HepG2 (cell line): ENCODE measurements at regions not wholly inside any gene's neighbourhood (a gene's known extent, or its start where the extent isn't known, plus 50 kb on each side); places are given as distances from the start of the nearest gene placed in this dataset.

Experiments
- EZH2 ChIP-seq: conservative IDR thresholded peaks from 2 replicates; pipeline ENCODE4 v1.6.1; 2012; ENCODE audit warnings: mild to moderate bottlenecking, low read depth, low read length, moderate library complexity
- FOXJ3 ChIP-seq: sonication (generic); formaldehyde crosslinking; IDR thresholded peaks from 2 replicates; pipeline ENCODE4 v1.4.0; 2020; ENCODE audit warnings: missing genetic modification reagents, mild to moderate bottlenecking, borderline replicate concordance
- POLR2AphosphoS2 ChIP-seq: IDR thresholded peaks from 2 replicates; pipeline ENCODE4 v1.6.1; 2011; ENCODE audit warnings: low read depth, low read length, improper control_type of control experiment
- RAD21 ChIP-seq: fragments of 450-650 bp; formaldehyde crosslinking; IDR thresholded peaks from 2 replicates; pipeline ENCODE4 v1.5.0; 2020; ENCODE audit warnings: mild to moderate bottlenecking
- SP2 ChIP-seq: sonication (generic); formaldehyde crosslinking; IDR thresholded peaks from 2 replicates; pipeline ENCODE4 v1.5.1; 2020; ENCODE audit warnings: mild to moderate bottlenecking, missing genetic modification reagents
- ZBTB1 ChIP-seq: sonication (generic); formaldehyde crosslinking; IDR thresholded peaks from 2 replicates; pipeline ENCODE4 v1.4.0; 2020; ENCODE audit warnings: missing genetic modification reagents, borderline replicate concordance
- ZNF761 ChIP-seq: sonication (generic); formaldehyde crosslinking; conservative IDR thresholded peaks from 2 replicates; pipeline ENCODE4 v1.4.0; 2020; ENCODE audit warnings: mild to moderate bottlenecking, missing genetic modification reagents
- ZNF792 ChIP-seq: IDR thresholded peaks from 2 replicates; pipeline ENCODE4 v1.6.1; 2016
- TF ChIP-seq, protein P1 (sequence below): sonication (generic); formaldehyde crosslinking; conservative IDR thresholded peaks from 2 replicates; pipeline ENCODE4 v1.5.0; 2020; ENCODE audit warnings: missing genetic modification reagents
- TF ChIP-seq, protein P2 (sequence below): sonication (generic); formaldehyde crosslinking; IDR thresholded peaks from 2 replicates; pipeline ENCODE4 v1.4.0; 2020; ENCODE audit warnings: missing genetic modification reagents
- TF ChIP-seq, protein P3 (sequence below): sonication (generic); formaldehyde crosslinking; IDR thresholded peaks from 2 replicates; pipeline ENCODE4 v1.5.0; 2020; ENCODE audit warnings: missing genetic modification reagents
- TF ChIP-seq, protein P4 (sequence below): sonication (generic); formaldehyde crosslinking; IDR thresholded peaks from 2 replicates; pipeline ENCODE4 v1.5.0; 2020; ENCODE audit warnings: mild to moderate bottlenecking, missing genetic modification reagents, moderate library complexity

DNA sequence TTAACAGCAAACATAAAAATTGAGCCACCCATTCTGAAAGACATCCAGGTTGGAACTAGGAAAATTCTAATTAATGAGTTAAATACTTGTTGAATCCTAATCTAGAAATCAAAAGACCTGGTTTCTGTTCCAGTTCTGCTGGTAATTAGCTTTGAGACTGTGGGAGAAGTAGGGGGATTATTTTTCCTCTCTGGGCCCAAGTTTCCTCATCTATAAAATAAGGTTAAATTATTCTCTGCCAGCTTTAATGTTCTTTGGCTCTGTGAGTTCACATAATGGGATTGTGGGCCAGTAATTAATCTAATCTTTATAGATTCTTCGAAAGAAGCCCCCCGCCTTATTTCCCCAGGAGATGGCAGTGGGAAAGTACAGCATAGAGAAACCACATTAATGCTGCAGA lies 104.6 kb downstream of the ENC1 start:
- TF ChIP-seq, protein P1, sequence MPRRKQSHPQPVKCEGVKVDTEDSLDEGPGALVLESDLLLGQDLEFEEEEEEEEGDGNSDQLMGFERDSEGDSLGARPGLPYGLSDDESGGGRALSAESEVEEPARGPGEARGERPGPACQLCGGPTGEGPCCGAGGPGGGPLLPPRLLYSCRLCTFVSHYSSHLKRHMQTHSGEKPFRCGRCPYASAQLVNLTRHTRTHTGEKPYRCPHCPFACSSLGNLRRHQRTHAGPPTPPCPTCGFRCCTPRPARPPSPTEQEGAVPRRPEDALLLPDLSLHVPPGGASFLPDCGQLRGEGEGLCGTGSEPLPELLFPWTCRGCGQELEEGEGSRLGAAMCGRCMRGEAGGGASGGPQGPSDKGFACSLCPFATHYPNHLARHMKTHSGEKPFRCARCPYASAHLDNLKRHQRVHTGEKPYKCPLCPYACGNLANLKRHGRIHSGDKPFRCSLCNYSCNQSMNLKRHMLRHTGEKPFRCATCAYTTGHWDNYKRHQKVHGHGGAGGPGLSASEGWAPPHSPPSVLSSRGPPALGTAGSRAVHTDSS (CRISPR knock-in tag): no peak
- no peak for TF ChIP-seq ZBTB1 (CRISPR knock-in tag)
- TF ChIP-seq ZNF792 (CRISPR knock-in tag): no peak
- no peak for TF ChIP-seq EZH2
- TF ChIP-seq SP2 (CRISPR knock-in tag): no peak
- no peak for TF ChIP-seq POLR2AphosphoS2
- TF ChIP-seq, protein P2, sequence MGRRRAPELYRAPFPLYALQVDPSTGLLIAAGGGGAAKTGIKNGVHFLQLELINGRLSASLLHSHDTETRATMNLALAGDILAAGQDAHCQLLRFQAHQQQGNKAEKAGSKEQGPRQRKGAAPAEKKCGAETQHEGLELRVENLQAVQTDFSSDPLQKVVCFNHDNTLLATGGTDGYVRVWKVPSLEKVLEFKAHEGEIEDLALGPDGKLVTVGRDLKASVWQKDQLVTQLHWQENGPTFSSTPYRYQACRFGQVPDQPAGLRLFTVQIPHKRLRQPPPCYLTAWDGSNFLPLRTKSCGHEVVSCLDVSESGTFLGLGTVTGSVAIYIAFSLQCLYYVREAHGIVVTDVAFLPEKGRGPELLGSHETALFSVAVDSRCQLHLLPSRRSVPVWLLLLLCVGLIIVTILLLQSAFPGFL (CRISPR knock-in tag): no peak
- TF ChIP-seq, protein P3, sequence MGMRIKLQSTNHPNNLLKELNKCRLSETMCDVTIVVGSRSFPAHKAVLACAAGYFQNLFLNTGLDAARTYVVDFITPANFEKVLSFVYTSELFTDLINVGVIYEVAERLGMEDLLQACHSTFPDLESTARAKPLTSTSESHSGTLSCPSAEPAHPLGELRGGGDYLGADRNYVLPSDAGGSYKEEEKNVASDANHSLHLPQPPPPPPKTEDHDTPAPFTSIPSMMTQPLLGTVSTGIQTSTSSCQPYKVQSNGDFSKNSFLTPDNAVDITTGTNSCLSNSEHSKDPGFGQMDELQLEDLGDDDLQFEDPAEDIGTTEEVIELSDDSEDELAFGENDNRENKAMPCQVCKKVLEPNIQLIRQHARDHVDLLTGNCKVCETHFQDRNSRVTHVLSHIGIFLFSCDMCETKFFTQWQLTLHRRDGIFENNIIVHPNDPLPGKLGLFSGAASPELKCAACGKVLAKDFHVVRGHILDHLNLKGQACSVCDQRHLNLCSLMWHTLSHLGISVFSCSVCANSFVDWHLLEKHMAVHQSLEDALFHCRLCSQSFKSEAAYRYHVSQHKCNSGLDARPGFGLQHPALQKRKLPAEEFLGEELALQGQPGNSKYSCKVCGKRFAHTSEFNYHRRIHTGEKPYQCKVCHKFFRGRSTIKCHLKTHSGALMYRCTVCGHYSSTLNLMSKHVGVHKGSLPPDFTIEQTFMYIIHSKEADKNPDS (CRISPR knock-in tag): no peak
- TF ChIP-seq, protein P4, sequence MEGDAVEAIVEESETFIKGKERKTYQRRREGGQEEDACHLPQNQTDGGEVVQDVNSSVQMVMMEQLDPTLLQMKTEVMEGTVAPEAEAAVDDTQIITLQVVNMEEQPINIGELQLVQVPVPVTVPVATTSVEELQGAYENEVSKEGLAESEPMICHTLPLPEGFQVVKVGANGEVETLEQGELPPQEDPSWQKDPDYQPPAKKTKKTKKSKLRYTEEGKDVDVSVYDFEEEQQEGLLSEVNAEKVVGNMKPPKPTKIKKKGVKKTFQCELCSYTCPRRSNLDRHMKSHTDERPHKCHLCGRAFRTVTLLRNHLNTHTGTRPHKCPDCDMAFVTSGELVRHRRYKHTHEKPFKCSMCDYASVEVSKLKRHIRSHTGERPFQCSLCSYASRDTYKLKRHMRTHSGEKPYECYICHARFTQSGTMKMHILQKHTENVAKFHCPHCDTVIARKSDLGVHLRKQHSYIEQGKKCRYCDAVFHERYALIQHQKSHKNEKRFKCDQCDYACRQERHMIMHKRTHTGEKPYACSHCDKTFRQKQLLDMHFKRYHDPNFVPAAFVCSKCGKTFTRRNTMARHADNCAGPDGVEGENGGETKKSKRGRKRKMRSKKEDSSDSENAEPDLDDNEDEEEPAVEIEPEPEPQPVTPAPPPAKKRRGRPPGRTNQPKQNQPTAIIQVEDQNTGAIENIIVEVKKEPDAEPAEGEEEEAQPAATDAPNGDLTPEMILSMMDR (CRISPR knock-in tag): no peak
- no peak for TF ChIP-seq ZNF761 (CRISPR knock-in tag)
- no peak for TF ChIP-seq FOXJ3 (CRISPR knock-in tag)
- TF ChIP-seq RAD21 (CRISPR knock-in tag): no peak
